T-helper 2 cell (primary cell): ENCODE measurements at regions not wholly inside any gene's neighbourhood (a gene's known extent, or its start where the extent isn't known, plus 50 kb on each side); places are given as distances from the start of the nearest gene placed in this dataset.

ENCODE experiments used
- DNase-seq, 5 experiments: peaks; one replicate each; pipeline versions ENCODE4 v3.0.0 to v3.0.0-alpha.2; 2012 to 2022

GRCh38 chr13:70483599-70484276, 375.5 kb upstream of the KLHL1 start:
- DNase-seq = no peak

- DNase-seq = no peak
These were observed 365.7 kb upstream of the KLHL1 start for GRCh38 chr13:70473907-70474306.

- no peak for DNase-seq
These were observed 360.8 kb upstream of the KLHL1 start for GRCh38 chr13:70469077-70469476.

GRCh38 chr13:70457474-70457873, 349.2 kb upstream of the KLHL1 start:
- no peak for DNase-seq

GRCh38 chr13:70448820-70449219, 340.6 kb upstream of the KLHL1 start:
- no peak for DNase-seq

GRCh38 chr13:70432276-70432805, 324.1 kb upstream of the KLHL1 start:
- DNase-seq = no peak

- no peak for DNase-seq
These were observed 322.0 kb upstream of the KLHL1 start for GRCh38 chr13:70430256-70430655.

- DNase-seq = peak in 1 of 5 experiments; percentile 89
These were observed 316.7 kb upstream of the KLHL1 start for GRCh38 chr13:70424928-70425327.

GRCh38 chr13:70424428-70424827, 316.2 kb upstream of the KLHL1 start:
- DNase-seq = peak in 1 of 5 experiments; percentile 41

GRCh38 chr13:70415136-70415535, 306.9 kb upstream of the KLHL1 start:
- no peak for DNase-seq

- no peak for DNase-seq
These were observed 300.6 kb upstream of the KLHL1 start for GRCh38 chr13:70408865-70409264.

GRCh38 chr13:70407486-70407885, 299.2 kb upstream of the KLHL1 start:
- peak in 1 of 5 experiments; percentile 47 for DNase-seq

GRCh38 chr13:70405266-70405665, 297.0 kb upstream of the KLHL1 start:
- no peak for DNase-seq

GRCh38 chr13:70394031-70394548, 285.8 kb upstream of the KLHL1 start:
- DNase-seq = no peak

GRCh38 chr13:70391678-70392077, 283.4 kb upstream of the KLHL1 start:
- DNase-seq = no peak

GRCh38 chr13:70390968-70391367, 282.7 kb upstream of the KLHL1 start:
- no peak for DNase-seq

GRCh38 chr13:70390064-70390463, 281.8 kb upstream of the KLHL1 start:
- no peak for DNase-seq

GRCh38 chr13:70388935-70389334, 280.7 kb upstream of the KLHL1 start:
- no peak for DNase-seq

- DNase-seq = no peak
These were observed 278.7 kb upstream of the KLHL1 start for GRCh38 chr13:70386919-70387318.

- DNase-seq = no peak
These were observed 277.6 kb upstream of the KLHL1 start for GRCh38 chr13:70385852-70386251.

- DNase-seq = peak in 1 of 5 experiments; percentile 22
These were observed 275.9 kb upstream of the KLHL1 start for GRCh38 chr13:70384156-70384555.

- no peak for DNase-seq
These were observed 272.6 kb upstream of the KLHL1 start for GRCh38 chr13:70380809-70381208.

GRCh38 chr13:70375718-70376117, 267.5 kb upstream of the KLHL1 start:
- DNase-seq = no peak

GRCh38 chr13:70370924-70371323, 262.7 kb upstream of the KLHL1 start:
- no peak for DNase-seq

GRCh38 chr13:70366720-70367119, 258.5 kb upstream of the KLHL1 start:
- no peak for DNase-seq
